ENCODE measurements at regions not wholly inside any gene's neighbourhood (a gene's known extent, or its start where the extent isn't known, plus 50 kb on each side); places are given as distances from the start of the nearest gene placed in this dataset.
"Not testable (repeated sequence)": the region's sequence is repeated elsewhere in the genome, so short reads cannot be mapped to it uniquely, and the experiment has no call there.

DNA sequence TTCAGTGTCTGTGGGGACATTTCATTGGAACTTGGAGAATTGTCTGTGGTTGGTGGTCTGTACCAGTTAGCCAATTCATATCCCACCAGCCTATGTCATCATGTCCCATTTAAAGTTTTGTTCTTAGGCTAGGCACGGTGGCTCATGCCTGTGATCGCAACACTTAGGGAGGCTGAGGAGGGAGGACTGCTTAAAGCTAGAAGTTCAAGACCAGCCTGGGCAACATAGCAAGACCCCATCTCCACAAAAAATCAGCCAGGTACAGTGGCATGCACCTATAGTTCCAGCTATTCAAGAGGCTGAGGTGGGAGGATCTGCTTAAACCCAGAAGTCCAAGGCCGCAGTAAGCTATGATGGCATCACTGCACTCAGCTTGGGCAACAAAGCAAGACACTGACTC is 55.6 kb upstream of the CCND1 start:
- in situ Hi-C loops (cut with MboI; ENCODE audit: low sequenced_read_pairs, unreplicated experiment) = no loop called here
- DNase-seq (ENCODE audit: low spot score) = no peak
- TF ChIP-seq, protein P1, sequence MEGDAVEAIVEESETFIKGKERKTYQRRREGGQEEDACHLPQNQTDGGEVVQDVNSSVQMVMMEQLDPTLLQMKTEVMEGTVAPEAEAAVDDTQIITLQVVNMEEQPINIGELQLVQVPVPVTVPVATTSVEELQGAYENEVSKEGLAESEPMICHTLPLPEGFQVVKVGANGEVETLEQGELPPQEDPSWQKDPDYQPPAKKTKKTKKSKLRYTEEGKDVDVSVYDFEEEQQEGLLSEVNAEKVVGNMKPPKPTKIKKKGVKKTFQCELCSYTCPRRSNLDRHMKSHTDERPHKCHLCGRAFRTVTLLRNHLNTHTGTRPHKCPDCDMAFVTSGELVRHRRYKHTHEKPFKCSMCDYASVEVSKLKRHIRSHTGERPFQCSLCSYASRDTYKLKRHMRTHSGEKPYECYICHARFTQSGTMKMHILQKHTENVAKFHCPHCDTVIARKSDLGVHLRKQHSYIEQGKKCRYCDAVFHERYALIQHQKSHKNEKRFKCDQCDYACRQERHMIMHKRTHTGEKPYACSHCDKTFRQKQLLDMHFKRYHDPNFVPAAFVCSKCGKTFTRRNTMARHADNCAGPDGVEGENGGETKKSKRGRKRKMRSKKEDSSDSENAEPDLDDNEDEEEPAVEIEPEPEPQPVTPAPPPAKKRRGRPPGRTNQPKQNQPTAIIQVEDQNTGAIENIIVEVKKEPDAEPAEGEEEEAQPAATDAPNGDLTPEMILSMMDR (IDR thresholded peaks at IDR 0.05; ENCODE audit: borderline replicate concordance, control extremely low read depth, extremely low read depth, insufficient read depth, missing control alignments) = no peak

DNA sequence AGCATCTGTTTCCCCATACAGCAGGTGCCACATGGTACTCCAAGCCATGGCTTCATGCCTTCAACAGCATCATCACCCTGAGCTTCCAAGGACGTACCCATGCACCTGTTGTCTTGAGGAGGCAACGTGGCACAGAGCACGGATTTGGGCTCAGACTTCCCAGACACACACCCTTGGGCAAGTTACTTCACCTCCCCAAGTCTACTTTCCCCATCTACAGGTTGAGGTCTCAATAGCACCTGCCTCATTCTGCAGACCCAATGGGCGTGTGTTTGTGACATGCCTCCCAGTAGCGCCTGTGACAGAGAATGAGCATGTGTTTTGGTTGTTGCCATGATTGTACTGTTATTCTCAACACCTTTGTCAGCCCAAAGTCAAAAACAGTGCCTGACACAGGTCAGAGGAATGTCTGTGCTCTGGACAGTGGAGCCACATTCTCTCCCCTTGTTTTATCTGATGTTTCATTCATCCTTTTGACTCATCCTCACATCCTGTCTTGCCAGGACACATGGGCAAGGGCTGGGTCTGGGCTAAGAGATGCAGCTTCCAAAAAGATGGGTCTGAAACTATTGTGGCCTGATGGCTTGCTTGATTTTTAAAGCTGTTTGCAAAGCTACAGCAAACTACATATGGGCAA is 53.4 kb upstream of the CCND1 start:
- TF ChIP-seq, protein P1 (IDR thresholded peaks at IDR 0.05; ENCODE audit: borderline replicate concordance, control extremely low read depth, extremely low read depth, insufficient read depth, missing control alignments) = no peak
- DNase-seq (ENCODE audit: low spot score) = no peak
- in situ Hi-C loops (cut with MboI; ENCODE audit: low sequenced_read_pairs, unreplicated experiment) = no loop called here

DNA sequence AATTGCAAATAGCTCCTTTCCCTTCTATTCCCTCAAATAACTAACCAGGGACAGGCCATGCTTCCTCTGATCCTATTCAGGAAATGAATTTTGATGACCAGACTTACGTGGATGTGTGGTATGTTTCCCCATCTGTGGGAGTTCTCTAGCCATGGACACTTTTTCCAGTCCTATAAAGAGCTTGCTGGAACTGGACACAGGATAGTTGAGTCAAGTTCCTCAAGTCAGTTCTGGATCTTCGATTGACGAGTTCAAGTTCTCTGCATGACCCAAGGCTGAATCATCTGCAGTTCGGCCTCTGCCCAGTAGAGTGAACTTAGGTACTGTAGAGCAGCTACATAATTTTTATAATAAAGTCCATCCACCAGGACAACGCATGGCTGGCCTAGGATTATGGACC is 52.7 kb upstream of the CCND1 start:
- in situ Hi-C loops (cut with MboI; ENCODE audit: low sequenced_read_pairs, unreplicated experiment) = no loop called here
- DNase-seq (ENCODE audit: low spot score) = no peak
- TF ChIP-seq, protein P1 (IDR thresholded peaks at IDR 0.05; ENCODE audit: borderline replicate concordance, control extremely low read depth, extremely low read depth, insufficient read depth, missing control alignments) = no peak

DNA sequence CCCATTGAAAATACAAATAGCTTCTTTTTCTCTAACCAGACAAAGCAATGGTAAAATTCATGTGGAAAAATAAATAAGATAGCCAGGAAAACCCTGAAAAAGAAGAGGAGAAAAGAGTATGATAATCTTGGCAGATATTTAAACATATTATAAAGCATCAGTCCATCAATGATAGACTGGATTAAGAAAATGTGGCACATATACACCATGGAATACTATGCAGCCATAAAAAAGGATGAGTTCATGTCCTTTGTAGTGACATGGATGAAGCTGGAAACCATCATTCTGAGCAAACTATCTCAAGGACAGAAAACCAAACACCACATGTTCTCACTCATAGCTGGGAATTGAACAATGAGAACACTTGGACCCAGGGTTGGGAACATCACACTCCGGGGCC is 50.9 kb upstream of the CCND1 start:
- in situ Hi-C loops (cut with MboI; ENCODE audit: low sequenced_read_pairs, unreplicated experiment); DNase-seq (ENCODE audit: low spot score): not testable (repeated sequence)

All from GM13976 (cell line).